B cell (primary cell): ENCODE measurements at regions not wholly inside any gene's neighbourhood (a gene's known extent, or its start where the extent isn't known, plus 50 kb on each side); places are given as distances from the start of the nearest gene placed in this dataset.

Experiments used
- ATAC-seq: fragments of 200-7000 bp; cut with Tn5 transposase; one replicate; pipeline ENCODE4 v1.10.0; 2021; ENCODE audit warnings: low read depth, mild to moderate bottlenecking, moderate number of reproducible peaks, moderate library complexity
- CTCF ChIA-PET: fragments of 350-600 bp; sonication (Branson Sonifier 250); formaldehyde crosslinking; loops from one replicate; lab custom pipeline; 2021; ENCODE audit warnings: antibody characterized with exemption, inconsistent platforms; lab: Charles Lee
- POLR2A ChIA-PET: fragments of 350-600 bp; sonication (Branson Sonifier 250); formaldehyde crosslinking; loops from one replicate; lab custom pipeline; 2021; ENCODE audit warnings: antibody characterized with exemption; lab: Charles Lee
- DNase-seq: peaks from one replicate; pipeline ENCODE4 v3.0.0; 2013
- H2AFZ ChIP-seq: 2 replicates; pipeline ENCODE4 v1.6.1; 2012; ENCODE audit warnings: mild to moderate bottlenecking, low read depth, low read length; ENCODE audit not compliant: insufficient read depth, poor library complexity, severe bottlenecking
- H3K27ac ChIP-seq, 2 donors: 1 replicate in 1 of 2; 2 replicates in 1 of 2; pipeline ENCODE4 v1.5.1; 2012 to 2013; ENCODE audit warnings: low read length in 2 of 2, mild to moderate bottlenecking in 2 of 2, moderate library complexity in 1 of 2
- H3K27me3 ChIP-seq, 4 experiments: fragments of 200-600 bp in 1 of 4; sonication (generic) in 1 of 4; replicated peaks in 1 of 4; 1 replicate in 2 of 4; 2 replicates in 2 of 4; pipeline versions ENCODE4 v1.6.1 to v1.7.0; 2013 to 2016; ENCODE audit warnings: low read length in 3 of 4, mild to moderate bottlenecking in 2 of 4, mixed read lengths in 1 of 4, moderate library complexity in 1 of 4; ENCODE audit not compliant: insufficient read depth in 4 of 4, control insufficient read depth in 3 of 4; ENCODE audit errors: control extremely low read depth in 1 of 4
- H3K36me3 ChIP-seq, 2 experiments: replicated peaks in 1 of 2; 1 replicate in 1 of 2; 2 replicates in 1 of 2; pipeline versions ENCODE4 v1.6.1 to v1.7.1; 2013; ENCODE audit warnings: low read length in 1 of 2; ENCODE audit not compliant: insufficient read depth in 2 of 2, control insufficient read depth in 1 of 2; ENCODE audit errors: control extremely low read depth in 1 of 2, extremely low read depth in 1 of 2
- H3K4me1 ChIP-seq, 2 donors: fragments of 200-600 bp in 1 of 2; sonication (generic) in 1 of 2; 1 replicate in 1 of 2; 2 replicates in 1 of 2; pipeline versions ENCODE4 v1.5.1 to v1.6.1; 2013 to 2017; ENCODE audit warnings: low read length in 2 of 2; ENCODE audit not compliant: control insufficient read depth in 2 of 2, insufficient read depth in 2 of 2
- H3K4me2 ChIP-seq: replicated peaks from 2 replicates; pipeline ENCODE3; 2012; ENCODE audit warnings: mild to moderate bottlenecking, low read depth, low read length; ENCODE audit not compliant: poor library complexity, severe bottlenecking
- H3K4me3 ChIP-seq, 5 experiments: fragments of 200-600 bp in 1 of 5; sonication (generic) in 1 of 5; 1 replicate in 3 of 5; 2 replicates in 2 of 5; pipeline versions ENCODE4 v1.5.1 to v1.7.0; 2011 to 2016; ENCODE audit warnings: low read length in 4 of 5, mild to moderate bottlenecking in 4 of 5, low read depth in 2 of 5, control low read depth in 1 of 5, moderate library complexity in 1 of 5; ENCODE audit not compliant: insufficient read depth in 1 of 5; ENCODE audit errors: control extremely low read depth in 1 of 5, extremely low read depth in 1 of 5
- H3K79me2 ChIP-seq: fragments of 200-600 bp; sonication (generic); one replicate; pipeline ENCODE4 v1.6.0; 2016; ENCODE audit warnings: low read length; ENCODE audit not compliant: control insufficient read depth, insufficient read depth
- H3K9ac ChIP-seq: fragments of 200-600 bp; sonication (generic); 2 replicates; pipeline ENCODE4 v1.6.1; 2017; ENCODE audit warnings: mild to moderate bottlenecking, low read length, moderate library complexity
- H3K9me3 ChIP-seq, 3 donors: one replicate each; pipeline versions ENCODE4 v1.6.1 to v1.7.1; 2013; ENCODE audit warnings: low read length in 2 of 3; ENCODE audit not compliant: control insufficient read depth in 2 of 3, insufficient read depth in 1 of 3; ENCODE audit errors: control extremely low read depth in 1 of 3
- H4K20me1 ChIP-seq: 2 replicates; pipeline ENCODE4 v1.6.0; 2012; ENCODE audit warnings: mild to moderate bottlenecking, low read length; ENCODE audit not compliant: insufficient read depth, control insufficient read depth, poor library complexity, severe bottlenecking
- H3K27ac Mint-ChIP-seq: one replicate; pipeline ENCODE4 v1.8.0; 2021; ENCODE audit warnings: mixed read lengths
- H3K27me3 Mint-ChIP-seq: one replicate; pipeline ENCODE4 v1.8.0; 2021; ENCODE audit warnings: mixed read lengths
- H3K4me1 Mint-ChIP-seq: one replicate; pipeline ENCODE4 v1.8.0; 2021; ENCODE audit warnings: mixed read lengths
- H3K4me3 Mint-ChIP-seq: one replicate; pipeline ENCODE4 v1.8.0; 2021; ENCODE audit warnings: mixed read lengths
- H3K9me3 Mint-ChIP-seq: one replicate; pipeline ENCODE4 v1.8.0; 2022; ENCODE audit warnings: mixed read lengths; ENCODE audit not compliant: insufficient read depth
- CTCF ChIP-seq: fragments of 200-600 bp; IDR thresholded peaks from one replicate; pipeline ENCODE4 v1.8.0; 2022; ENCODE audit warnings: antibody characterized with exemption, mild to moderate bottlenecking
- EZH2 ChIP-seq: IDR thresholded peaks from 2 replicates; pipeline ENCODE4 v1.6.1; 2012; ENCODE audit warnings: borderline replicate concordance, low read depth, mild to moderate bottlenecking, moderate library complexity, low read length; ENCODE audit not compliant: insufficient read depth, poor library complexity, severe bottlenecking
- WGBS: methylation state at CpG from one replicate; pipeline ENCODE4 v1.1.5; 2013; ENCODE audit warnings: missing lambda C conversion rate; ENCODE audit not compliant: insufficient coverage; 5-methylcytosine and 5-hydroxymethylcytosine counted together
- intact Hi-C: fragments of 100-400 bp; cut with micrococcal nuclease; formaldehyde crosslinking; loops from one replicate; pipeline ENCODE4 v1.10.0; 2022

DNA sequence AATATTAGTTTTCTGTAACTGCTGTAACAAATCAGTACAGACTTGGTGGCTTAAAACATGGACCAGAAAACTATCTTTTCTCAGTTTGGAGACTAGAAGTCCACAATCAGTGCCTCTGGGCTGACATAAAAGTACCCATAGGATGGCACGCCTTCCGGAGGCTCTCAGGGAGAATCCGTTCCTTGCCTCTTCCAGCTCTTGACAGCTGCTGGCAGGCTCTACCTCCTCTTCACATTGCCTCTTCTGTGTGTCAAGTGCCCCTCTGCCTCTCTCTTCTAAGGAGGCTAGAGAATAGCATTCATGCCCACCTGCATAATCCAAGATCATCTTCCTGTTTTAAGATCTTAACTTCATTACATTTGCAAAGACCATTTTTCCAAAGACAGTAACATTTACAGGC lies 1194.2 kb downstream of the EFNB2 start:
- Mint-ChIP-seq H3K27me3 (no peaks in the 10 kb centered on the region), H3K27ac (no peak overlapping the region), H3K4me1 (no peaks in the 10 kb centered on the region), H3K4me3 (no peak overlapping the region), H3K9me3 (no peaks in the 10 kb centered on the region)
- Histone ChIP-seq H3K4me3 (no peak overlapping the region), H2AFZ (no peak overlapping the region), H3K4me2 (no peak overlapping the region), H3K9me3 (no peaks in the 10 kb centered on the region), H3K27ac (no peak overlapping the region), H3K36me3 (no peaks in the 10 kb centered on the region), H3K79me2 (no peaks in the 10 kb centered on the region), H3K9ac (no peak overlapping the region), H4K20me1 (no peaks in the 10 kb centered on the region), H3K4me1 (no peaks in the 10 kb centered on the region), H3K27me3 (no peaks in the 10 kb centered on the region)
- DNase-seq (no peak), ATAC-seq (no peak)
- ChIA-PET CTCF (no interaction called here), POLR2A (no interaction called here)
- intact Hi-C loops, result no loop called here
- 93% methylated on average over 3 of the region's 3 CpGs for WGBS
- no peak for TF ChIP-seq EZH2
- TF ChIP-seq CTCF, result no peak

DNA sequence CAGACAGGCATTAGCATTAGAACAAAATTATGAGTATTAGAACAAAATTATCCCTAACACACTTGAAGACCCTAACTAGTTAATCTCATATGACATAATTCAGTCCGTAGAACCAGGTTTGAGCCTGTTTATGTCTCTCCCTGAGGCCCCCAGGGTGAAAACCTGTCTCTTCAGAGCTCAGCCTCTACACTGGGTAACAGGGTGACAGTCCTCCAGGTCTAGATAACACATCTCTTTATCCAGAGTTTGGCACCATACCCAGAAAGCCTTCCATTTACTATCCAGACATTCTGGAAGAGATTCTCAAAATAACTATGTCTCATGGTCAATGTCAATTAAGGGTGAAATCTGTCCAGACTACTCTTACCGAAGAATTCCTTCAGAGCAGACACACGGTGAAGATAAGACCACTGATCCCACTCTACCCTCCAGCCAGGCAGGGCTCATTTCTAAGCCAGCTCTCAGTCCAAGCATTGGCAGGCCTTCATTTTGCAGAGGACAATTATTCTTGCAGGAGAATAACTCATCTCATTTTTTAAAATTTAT lies 1195.3 kb downstream of the EFNB2 start:
- H3K27me3 ChIP-seq, result no peaks in the 10 kb centered on the region
- 76% methylated on average over 3 of the region's 3 CpGs for WGBS
- no peaks in the 10 kb centered on the region for H3K4me1 ChIP-seq
- Mint-ChIP-seq H3K27me3 (no peaks in the 10 kb centered on the region), H3K4me3 (no peak overlapping the region), H3K4me1 (no peaks in the 10 kb centered on the region), H3K9me3 (no peaks in the 10 kb centered on the region), H3K27ac (no peak overlapping the region)
- ATAC-seq (no peak), DNase-seq (no peak)
- H2AFZ ChIP-seq, result no peak overlapping the region
- POLR2A ChIA-PET, result no interaction called here
- no peaks in the 10 kb centered on the region for H3K36me3 ChIP-seq
- H3K27ac ChIP-seq, result no peak overlapping the region
- no peak overlapping the region for H3K4me2 ChIP-seq
- intact Hi-C loops, result no loop called here
- no peak overlapping the region for H3K4me3 ChIP-seq
- no peaks in the 10 kb centered on the region for H3K9me3 ChIP-seq
- TF ChIP-seq CTCF (no peak), EZH2 (no peak)
- H3K9ac ChIP-seq, result no peak overlapping the region
- H3K79me2 ChIP-seq, result no peaks in the 10 kb centered on the region
- no peaks in the 10 kb centered on the region for H4K20me1 ChIP-seq
- CTCF ChIA-PET, result no interaction called here
